ENCODE measurements at regions not wholly inside any gene's neighbourhood (a gene's known extent, or its start where the extent isn't known, plus 50 kb on each side); places are given as distances from the start of the nearest gene placed in this dataset.

DNA sequence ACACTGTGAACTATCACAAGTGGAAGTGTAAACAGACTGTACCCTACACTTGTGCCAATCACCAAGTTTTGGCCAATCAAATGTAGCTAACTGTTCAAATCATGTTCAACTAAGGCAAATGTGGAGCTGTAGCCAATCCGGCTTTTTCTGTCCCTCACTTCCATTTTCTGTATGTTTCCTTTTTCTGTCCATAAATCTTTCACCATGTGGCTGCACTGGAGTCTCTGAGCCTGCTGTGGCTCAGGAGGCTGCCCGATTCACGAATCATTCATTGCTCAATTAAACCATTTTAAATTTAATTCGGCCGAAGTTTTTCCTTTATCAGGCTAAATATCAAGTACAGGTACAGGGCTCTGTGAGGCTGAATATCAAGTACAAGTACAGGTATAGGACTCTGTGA, 216.5 kb downstream of the RFC3 start:
- no peak overlapping the region for H3K27ac ChIP-seq (ENCODE audit: low read depth in 2 of 2, low read length in 2 of 2)
- no peaks in the 10 kb centered on the region for H3K9me3 ChIP-seq (ENCODE audit: control insufficient read depth in 2 of 2, low read length in 2 of 2)
- H3K4me3 ChIP-seq (ENCODE audit: low read length in 2 of 2): no peak overlapping the region
- no peaks in the 10 kb centered on the region for H3K4me1 ChIP-seq (ENCODE audit: control insufficient read depth in 2 of 2, insufficient read depth in 2 of 2, low read length in 2 of 2)
- H3K36me3 ChIP-seq (ENCODE audit: control insufficient read depth in 2 of 2, insufficient read depth in 2 of 2, low read length in 2 of 2): no peaks in the 10 kb centered on the region
- no peaks in the 10 kb centered on the region for H3K27me3 ChIP-seq (ENCODE audit: control insufficient read depth in 2 of 2, insufficient read depth in 2 of 2, low read length in 2 of 2)
- H3K9ac ChIP-seq (ENCODE audit: low read depth in 1 of 2, low read length in 2 of 2): no peak overlapping the region

DNA sequence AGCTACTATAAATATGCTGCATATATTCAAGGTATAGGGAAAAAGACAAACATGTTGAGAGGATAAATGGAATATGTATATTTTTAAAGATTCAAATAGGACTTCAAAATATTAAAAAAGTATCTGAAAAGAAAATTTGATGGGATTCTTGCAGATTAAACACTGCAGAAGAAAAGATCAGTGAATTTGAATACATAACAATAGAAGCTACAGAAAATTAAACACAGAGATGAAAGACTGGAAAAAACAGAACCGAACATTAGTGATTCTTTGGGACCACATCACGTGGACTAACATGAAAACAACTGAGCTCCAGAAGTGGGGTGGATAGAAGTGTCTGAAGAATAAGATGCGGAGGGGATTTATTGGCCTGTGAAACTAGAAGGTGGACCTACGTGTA, 217.2 kb downstream of the RFC3 start:
- Histone ChIP-seq H3K36me3 (ENCODE audit: control insufficient read depth in 2 of 2, insufficient read depth in 2 of 2, low read length in 2 of 2) (no peaks in the 10 kb centered on the region), H3K27ac (ENCODE audit: low read depth in 2 of 2, low read length in 2 of 2) (no peak overlapping the region), H3K9ac (ENCODE audit: low read depth in 1 of 2, low read length in 2 of 2) (no peak overlapping the region), H3K27me3 (ENCODE audit: control insufficient read depth in 2 of 2, insufficient read depth in 2 of 2, low read length in 2 of 2) (no peaks in the 10 kb centered on the region), H3K4me1 (ENCODE audit: control insufficient read depth in 2 of 2, insufficient read depth in 2 of 2, low read length in 2 of 2) (no peaks in the 10 kb centered on the region), H3K4me3 (ENCODE audit: low read length in 2 of 2) (no peak overlapping the region), H3K9me3 (ENCODE audit: control insufficient read depth in 2 of 2, low read length in 2 of 2) (no peaks in the 10 kb centered on the region)

GRCh38 chr13:34035676-34036325, 217.9 kb downstream of the RFC3 start:
- H3K9ac ChIP-seq (ENCODE audit: low read depth in 1 of 2, low read length in 2 of 2): no peak overlapping the region
- no peak overlapping the region for H3K27ac ChIP-seq (ENCODE audit: low read depth in 2 of 2, low read length in 2 of 2)
- H3K4me1 ChIP-seq (ENCODE audit: control insufficient read depth in 2 of 2, insufficient read depth in 2 of 2, low read length in 2 of 2): no peaks in the 10 kb centered on the region
- H3K4me3 ChIP-seq (ENCODE audit: low read length in 2 of 2): no peak overlapping the region
- H3K36me3 ChIP-seq (ENCODE audit: control insufficient read depth in 2 of 2, insufficient read depth in 2 of 2, low read length in 2 of 2): no peaks in the 10 kb centered on the region
- H3K9me3 ChIP-seq (ENCODE audit: control insufficient read depth in 2 of 2, low read length in 2 of 2): no peaks in the 10 kb centered on the region
- no peaks in the 10 kb centered on the region for H3K27me3 ChIP-seq (ENCODE audit: control insufficient read depth in 2 of 2, insufficient read depth in 2 of 2, low read length in 2 of 2)

GRCh38 chr13:34037636-34038540, 219.9 kb downstream of the RFC3 start:
- no peak overlapping the region for H3K27ac ChIP-seq (ENCODE audit: low read depth in 2 of 2, low read length in 2 of 2)
- H3K4me3 ChIP-seq (ENCODE audit: low read length in 2 of 2): no peak overlapping the region
- H3K36me3 ChIP-seq (ENCODE audit: control insufficient read depth in 2 of 2, insufficient read depth in 2 of 2, low read length in 2 of 2): no peaks in the 10 kb centered on the region
- H3K9ac ChIP-seq (ENCODE audit: low read depth in 1 of 2, low read length in 2 of 2): no peak overlapping the region
- no peaks in the 10 kb centered on the region for H3K4me1 ChIP-seq (ENCODE audit: control insufficient read depth in 2 of 2, insufficient read depth in 2 of 2, low read length in 2 of 2)
- no peaks in the 10 kb centered on the region for H3K9me3 ChIP-seq (ENCODE audit: control insufficient read depth in 2 of 2, low read length in 2 of 2)
- H3K27me3 ChIP-seq (ENCODE audit: control insufficient read depth in 2 of 2, insufficient read depth in 2 of 2, low read length in 2 of 2): no peaks in the 10 kb centered on the region

DNA sequence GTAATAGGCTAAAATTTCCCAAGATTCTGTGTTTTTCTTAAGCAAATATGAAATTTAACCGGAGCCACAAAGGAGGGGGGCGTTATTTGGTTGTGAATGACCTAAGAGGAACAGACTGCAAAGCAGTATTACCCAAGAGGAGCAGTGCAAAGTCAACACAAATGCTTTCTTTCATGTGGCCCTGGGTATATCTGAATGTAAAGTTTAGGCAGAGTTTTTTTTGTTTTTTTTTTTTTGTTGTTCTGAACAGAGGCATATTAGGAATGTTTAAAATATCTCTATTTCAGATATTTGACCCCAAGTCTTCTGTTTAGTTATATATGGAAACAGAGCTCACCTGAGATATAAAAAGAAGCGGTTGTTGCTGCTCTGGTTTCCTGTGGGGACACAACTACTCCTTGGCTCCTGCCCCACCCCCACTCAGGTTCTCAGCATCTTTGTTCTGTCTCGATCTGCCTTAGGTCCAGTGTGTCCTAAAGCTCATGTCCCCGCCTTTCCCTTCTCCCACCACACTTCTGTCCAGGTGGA, 220.7 kb downstream of the RFC3 start:
- H3K9ac ChIP-seq (ENCODE audit: low read depth in 1 of 2, low read length in 2 of 2): no peak overlapping the region
- no peaks in the 10 kb centered on the region for H3K9me3 ChIP-seq (ENCODE audit: control insufficient read depth in 2 of 2, low read length in 2 of 2)
- no peak overlapping the region for H3K27ac ChIP-seq (ENCODE audit: low read depth in 2 of 2, low read length in 2 of 2)
- no peaks in the 10 kb centered on the region for H3K36me3 ChIP-seq (ENCODE audit: control insufficient read depth in 2 of 2, insufficient read depth in 2 of 2, low read length in 2 of 2)
- no peaks in the 10 kb centered on the region for H3K27me3 ChIP-seq (ENCODE audit: control insufficient read depth in 2 of 2, insufficient read depth in 2 of 2, low read length in 2 of 2)
- no peaks in the 10 kb centered on the region for H3K4me1 ChIP-seq (ENCODE audit: control insufficient read depth in 2 of 2, insufficient read depth in 2 of 2, low read length in 2 of 2)
- H3K4me3 ChIP-seq (ENCODE audit: low read length in 2 of 2): no peak overlapping the region

DNA sequence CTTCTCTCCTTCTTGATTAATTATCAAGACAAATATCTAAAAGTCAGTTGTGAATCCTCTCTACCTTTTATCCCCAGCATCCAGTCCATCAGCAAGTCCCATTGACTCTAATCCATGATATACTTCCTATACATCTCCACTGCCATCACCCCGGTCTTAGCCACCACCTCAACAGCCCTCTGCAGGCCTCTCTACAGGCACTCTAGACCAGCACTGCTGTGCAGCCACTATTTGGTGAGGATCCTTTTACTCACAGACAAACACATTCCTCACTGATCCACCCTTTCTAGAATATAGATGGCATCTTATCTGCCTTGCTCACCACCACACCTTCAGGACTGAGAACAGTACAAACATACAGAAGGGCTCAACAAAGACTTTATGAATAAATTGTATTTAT, 221.7 kb downstream of the RFC3 start:
- H3K4me1 ChIP-seq (ENCODE audit: control insufficient read depth in 2 of 2, insufficient read depth in 2 of 2, low read length in 2 of 2): no peaks in the 10 kb centered on the region
- H3K4me3 ChIP-seq (ENCODE audit: low read length in 2 of 2): no peak overlapping the region
- H3K27me3 ChIP-seq (ENCODE audit: control insufficient read depth in 2 of 2, insufficient read depth in 2 of 2, low read length in 2 of 2): no peaks in the 10 kb centered on the region
- H3K9ac ChIP-seq (ENCODE audit: low read depth in 1 of 2, low read length in 2 of 2): no peak overlapping the region
- H3K9me3 ChIP-seq (ENCODE audit: control insufficient read depth in 2 of 2, low read length in 2 of 2): no peaks in the 10 kb centered on the region
- H3K36me3 ChIP-seq (ENCODE audit: control insufficient read depth in 2 of 2, insufficient read depth in 2 of 2, low read length in 2 of 2): no peaks in the 10 kb centered on the region
- no peak overlapping the region for H3K27ac ChIP-seq (ENCODE audit: low read depth in 2 of 2, low read length in 2 of 2)

DNA sequence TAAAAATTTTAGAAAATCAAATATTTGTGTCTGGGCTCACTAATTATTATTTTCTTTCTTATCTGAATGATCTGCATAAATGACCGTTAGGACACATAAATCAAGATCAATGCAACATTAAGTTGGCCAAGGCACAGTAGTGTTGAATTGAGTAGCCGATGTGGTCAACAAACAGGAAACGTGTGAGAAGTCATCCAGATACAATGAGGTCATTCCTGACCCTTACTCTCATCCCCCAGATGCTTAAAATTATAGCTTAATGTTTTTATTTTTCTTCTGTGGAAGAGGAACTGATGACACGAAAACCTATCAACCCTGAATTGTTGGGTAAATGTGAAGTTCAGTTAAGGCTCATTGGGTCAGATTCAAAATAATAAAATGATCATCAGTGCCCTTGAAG, 222.9 kb downstream of the RFC3 start:
- no peaks in the 10 kb centered on the region for H3K27me3 ChIP-seq (ENCODE audit: control insufficient read depth in 2 of 2, insufficient read depth in 2 of 2, low read length in 2 of 2)
- no peaks in the 10 kb centered on the region for H3K9me3 ChIP-seq (ENCODE audit: control insufficient read depth in 2 of 2, low read length in 2 of 2)
- H3K9ac ChIP-seq (ENCODE audit: low read depth in 1 of 2, low read length in 2 of 2): no peak overlapping the region
- no peak overlapping the region for H3K4me3 ChIP-seq (ENCODE audit: low read length in 2 of 2)
- H3K36me3 ChIP-seq (ENCODE audit: control insufficient read depth in 2 of 2, insufficient read depth in 2 of 2, low read length in 2 of 2): no peaks in the 10 kb centered on the region
- no peaks in the 10 kb centered on the region for H3K4me1 ChIP-seq (ENCODE audit: control insufficient read depth in 2 of 2, insufficient read depth in 2 of 2, low read length in 2 of 2)
- H3K27ac ChIP-seq (ENCODE audit: low read depth in 2 of 2, low read length in 2 of 2): no peak overlapping the region

DNA sequence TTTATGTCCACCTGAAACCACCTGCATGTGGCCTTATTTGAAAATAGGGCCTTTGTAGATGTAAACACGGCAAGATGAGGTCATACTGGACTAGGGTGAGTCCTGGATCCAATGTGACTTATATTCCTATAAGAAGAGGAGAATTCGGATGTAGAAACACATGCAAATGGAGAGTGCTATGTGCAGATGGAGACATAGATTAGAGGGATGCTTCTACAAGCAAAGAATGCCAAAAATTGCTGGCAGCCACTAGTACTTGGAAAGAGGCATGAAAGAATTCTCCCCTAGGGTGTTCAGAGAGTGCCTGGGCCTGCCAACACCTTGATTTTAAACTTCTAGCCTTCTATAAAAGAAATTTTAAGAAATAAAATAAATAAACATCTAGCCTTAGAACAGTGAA, 226.1 kb downstream of the RFC3 start:
- Histone ChIP-seq H3K27ac (ENCODE audit: low read depth in 2 of 2, low read length in 2 of 2) (no peak overlapping the region), H3K4me3 (ENCODE audit: low read length in 2 of 2) (no peak overlapping the region)

DNA sequence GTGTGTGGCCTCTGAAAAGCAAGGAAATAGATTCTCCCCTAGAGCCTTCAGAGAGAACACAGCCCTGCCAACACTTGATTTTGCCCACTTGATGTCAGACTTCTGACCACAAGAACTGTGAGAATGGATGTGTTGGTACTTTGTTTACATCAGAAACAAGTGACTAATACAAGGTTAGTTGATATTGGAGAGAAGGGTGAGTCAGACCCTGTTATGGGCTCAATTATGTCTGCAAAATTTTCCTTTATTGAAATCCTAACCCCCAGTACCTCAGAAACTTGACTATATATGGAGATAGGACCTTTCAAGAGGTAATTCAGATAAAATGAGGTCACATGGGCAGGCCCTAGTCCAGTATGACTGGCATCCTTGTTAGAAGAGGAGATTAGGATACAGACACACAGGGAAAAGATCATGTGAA, 226.7 kb downstream of the RFC3 start:
- Histone ChIP-seq H3K27ac (ENCODE audit: low read depth in 2 of 2, low read length in 2 of 2) (no peak overlapping the region), H3K9ac (ENCODE audit: low read depth in 1 of 2, low read length in 2 of 2) (no peak overlapping the region), H3K36me3 (ENCODE audit: control insufficient read depth in 2 of 2, insufficient read depth in 2 of 2, low read length in 2 of 2) (no peaks in the 10 kb centered on the region), H3K9me3 (ENCODE audit: control insufficient read depth in 2 of 2, low read length in 2 of 2) (no peaks in the 10 kb centered on the region), H3K27me3 (ENCODE audit: control insufficient read depth in 2 of 2, insufficient read depth in 2 of 2, low read length in 2 of 2) (no peaks in the 10 kb centered on the region), H3K4me3 (ENCODE audit: low read length in 2 of 2) (no peak overlapping the region), H3K4me1 (ENCODE audit: control insufficient read depth in 2 of 2, insufficient read depth in 2 of 2, low read length in 2 of 2) (no peaks in the 10 kb centered on the region)

More for the DNA sequence above, 226.1 kb downstream of the RFC3 start:
- Histone ChIP-seq H3K27me3 (ENCODE audit: control insufficient read depth in 2 of 2, insufficient read depth in 2 of 2, low read length in 2 of 2) (no peaks in the 10 kb centered on the region), H3K9me3 (ENCODE audit: control insufficient read depth in 2 of 2, low read length in 2 of 2) (no peaks in the 10 kb centered on the region), H3K4me1 (ENCODE audit: control insufficient read depth in 2 of 2, insufficient read depth in 2 of 2, low read length in 2 of 2) (no peaks in the 10 kb centered on the region), H3K36me3 (ENCODE audit: control insufficient read depth in 2 of 2, insufficient read depth in 2 of 2, low read length in 2 of 2) (no peaks in the 10 kb centered on the region), H3K9ac (ENCODE audit: low read depth in 1 of 2, low read length in 2 of 2) (no peak overlapping the region)

GRCh38 chr13:34046457-34046856, 228.5 kb downstream of the RFC3 start:
- Histone ChIP-seq H3K9me3 (ENCODE audit: control insufficient read depth in 2 of 2, low read length in 2 of 2) (no peaks in the 10 kb centered on the region), H3K27ac (ENCODE audit: low read depth in 2 of 2, low read length in 2 of 2) (no peak overlapping the region)

More at GRCh38 chr13:34046457-34046856, 228.5 kb downstream of the RFC3 start:
- Histone ChIP-seq H3K4me3 (ENCODE audit: low read length in 2 of 2) (no peak overlapping the region), H3K27me3 (ENCODE audit: control insufficient read depth in 2 of 2, insufficient read depth in 2 of 2, low read length in 2 of 2) (no peaks in the 10 kb centered on the region), H3K4me1 (ENCODE audit: control insufficient read depth in 2 of 2, insufficient read depth in 2 of 2, low read length in 2 of 2) (no peaks in the 10 kb centered on the region), H3K9ac (ENCODE audit: low read depth in 1 of 2, low read length in 2 of 2) (no peak overlapping the region), H3K36me3 (ENCODE audit: control insufficient read depth in 2 of 2, insufficient read depth in 2 of 2, low read length in 2 of 2) (no peaks in the 10 kb centered on the region)

All from mucosa of rectum (tissue), 2 donors.